GM19463 (cell line): ENCODE measurements at regions not wholly inside any gene's neighbourhood (a gene's known extent, or its start where the extent isn't known, plus 50 kb on each side); places are given as distances from the start of the nearest gene placed in this dataset.

Source experiments
- ATAC-seq: cut with Tn5 transposase; IDR thresholded peaks from one replicate; pipeline ENCODE4 v1.9.1; 2021; ENCODE audit warnings: mild to moderate bottlenecking, moderate library complexity; ENCODE audit not compliant: unreplicated experiment

DNA sequence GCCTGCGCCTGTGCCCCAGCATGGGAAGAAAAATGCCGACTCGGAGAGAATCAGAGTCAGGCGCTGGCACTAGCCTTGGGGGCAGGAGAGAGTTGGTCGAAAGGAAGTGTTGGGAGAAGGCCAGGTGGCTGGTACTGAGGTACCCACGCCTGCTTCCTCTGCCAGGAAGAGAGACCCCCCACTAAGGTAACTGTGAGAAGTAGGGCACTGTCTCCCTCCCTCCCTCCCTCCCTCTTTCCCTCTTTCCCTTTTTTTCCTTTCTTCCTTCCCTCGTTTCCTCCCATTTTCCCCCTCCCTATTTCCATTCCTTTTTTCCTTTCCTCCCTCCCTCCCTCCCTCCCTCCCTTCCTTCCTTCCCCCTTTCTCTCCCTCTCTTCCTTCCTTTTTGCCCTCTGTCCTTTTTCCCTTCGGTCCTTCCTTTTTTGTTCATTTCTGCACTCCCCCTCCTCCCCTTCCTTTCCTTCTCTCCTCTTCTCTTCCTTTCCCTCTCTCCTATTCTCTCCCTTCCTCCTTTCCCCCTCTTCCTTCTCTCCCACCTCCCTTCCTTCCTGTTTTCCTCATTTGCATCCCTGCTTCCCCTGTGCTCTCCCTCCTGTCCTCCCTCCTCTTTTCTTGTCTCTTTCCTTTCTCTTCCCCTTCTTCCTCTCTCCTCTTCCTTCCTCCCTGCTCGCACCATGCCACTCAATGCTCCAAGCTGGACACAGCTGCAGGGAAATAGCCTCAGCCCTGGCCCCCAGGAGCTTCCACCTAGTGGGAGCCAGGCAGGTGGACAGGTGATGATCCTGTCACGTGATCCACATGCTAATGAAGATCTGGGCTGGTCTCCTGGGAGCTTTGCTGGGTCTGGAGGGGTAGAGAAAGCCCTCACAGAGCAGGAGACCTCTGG is 148.0 kb downstream of the DHX35 start:
- no peak for ATAC-seq

DNA sequence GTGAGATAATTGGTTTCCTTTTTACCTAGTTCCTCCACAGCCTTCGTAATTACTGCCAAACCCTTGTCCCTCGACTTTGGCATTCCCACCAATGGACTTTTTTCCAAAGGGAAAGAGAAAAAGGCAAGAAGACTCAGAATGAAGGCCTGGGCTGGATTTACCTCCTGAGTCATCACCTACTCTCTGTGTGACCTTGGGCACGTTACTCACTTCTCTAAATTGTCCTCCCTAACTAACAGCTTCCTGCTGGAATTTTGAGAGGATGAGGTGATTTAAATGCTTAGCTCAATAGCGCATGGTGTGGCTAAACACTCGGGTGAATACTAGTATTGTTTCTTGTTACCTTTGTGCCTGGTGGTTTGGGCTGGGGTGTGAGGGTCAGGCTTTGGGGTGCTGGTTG is 146.6 kb downstream of the DHX35 start:
- no peak for ATAC-seq

- no peak for ATAC-seq
These were observed 145.6 kb downstream of the DHX35 start for GRCh38 chr20:39107741-39108140.

DNA sequence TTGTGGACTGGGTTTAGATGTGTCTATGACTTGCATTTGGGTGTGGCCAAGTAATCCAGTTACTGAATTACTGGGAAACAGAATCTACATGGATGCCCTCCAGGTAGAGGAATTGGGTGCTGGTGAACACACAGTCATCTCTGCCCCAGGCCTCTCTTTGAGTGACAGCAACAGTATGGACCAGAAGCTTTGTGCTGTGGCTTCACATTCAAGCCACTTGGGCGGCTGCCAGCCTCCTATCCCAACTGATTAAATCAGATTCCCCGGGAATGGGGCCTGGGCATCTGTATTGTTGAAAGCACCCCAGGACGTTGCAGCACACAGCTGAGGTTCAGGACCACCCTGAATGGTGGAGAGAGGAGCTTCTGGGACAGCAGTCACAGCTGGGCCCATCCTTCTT is 144.6 kb downstream of the DHX35 start:
- ATAC-seq, result no peak

DNA sequence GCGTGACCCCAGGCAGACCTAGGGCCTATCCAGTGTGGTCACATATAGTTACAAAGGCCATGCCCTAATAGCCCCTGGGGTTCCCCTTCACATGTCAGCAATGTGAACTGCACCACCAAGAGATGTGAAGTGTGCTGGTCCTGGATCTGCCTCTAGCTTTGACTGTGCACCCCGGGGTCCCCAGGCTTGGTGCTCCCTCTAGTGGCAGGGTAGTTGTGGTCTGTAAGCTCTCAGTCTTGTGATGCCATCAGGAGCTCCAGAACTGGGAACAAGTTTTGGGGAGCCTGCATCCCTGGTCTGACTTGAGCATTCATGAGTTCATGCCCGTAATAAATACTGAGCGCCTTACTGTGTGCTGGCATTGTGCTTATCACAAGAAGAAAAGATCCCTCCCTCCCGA is 143.4 kb downstream of the DHX35 start:
- no peak for ATAC-seq

DNA sequence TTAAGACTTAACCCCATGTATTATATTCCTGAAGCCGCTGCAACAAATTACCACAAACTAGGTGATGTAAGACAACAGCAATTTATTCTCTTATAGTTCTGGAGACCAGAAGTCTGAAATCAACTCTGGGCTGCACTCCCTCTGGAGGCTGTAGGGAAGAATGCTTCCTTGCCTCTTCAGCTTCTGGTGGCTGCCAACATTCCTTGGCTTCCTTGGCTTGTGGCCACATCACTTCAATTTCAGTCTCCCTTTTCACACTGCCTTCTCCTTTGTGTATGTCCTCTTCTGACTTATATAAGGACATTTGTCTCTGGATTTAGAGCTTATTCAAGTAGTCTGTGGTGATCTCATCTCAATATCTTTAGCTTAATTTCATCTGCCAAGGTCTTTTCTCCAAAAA is 141.6 kb downstream of the DHX35 start:
- ATAC-seq, result no peak

GRCh38 chr20:39103305-39103704 is 141.2 kb downstream of the DHX35 start:
- ATAC-seq, result no peak

GRCh38 chr20:39101895-39102294 is 139.8 kb downstream of the DHX35 start:
- ATAC-seq, result no peak

- no peak for ATAC-seq
These were observed 138.5 kb downstream of the DHX35 start for GRCh38 chr20:39100691-39101090.

- no peak for ATAC-seq
These were observed 135.7 kb downstream of the DHX35 start for GRCh38 chr20:39097889-39098288.

GRCh38 chr20:39095870-39096269 is 133.7 kb downstream of the DHX35 start:
- no peak for ATAC-seq

GRCh38 chr20:39094391-39094790 is 132.2 kb downstream of the DHX35 start:
- ATAC-seq, result no peak

DNA sequence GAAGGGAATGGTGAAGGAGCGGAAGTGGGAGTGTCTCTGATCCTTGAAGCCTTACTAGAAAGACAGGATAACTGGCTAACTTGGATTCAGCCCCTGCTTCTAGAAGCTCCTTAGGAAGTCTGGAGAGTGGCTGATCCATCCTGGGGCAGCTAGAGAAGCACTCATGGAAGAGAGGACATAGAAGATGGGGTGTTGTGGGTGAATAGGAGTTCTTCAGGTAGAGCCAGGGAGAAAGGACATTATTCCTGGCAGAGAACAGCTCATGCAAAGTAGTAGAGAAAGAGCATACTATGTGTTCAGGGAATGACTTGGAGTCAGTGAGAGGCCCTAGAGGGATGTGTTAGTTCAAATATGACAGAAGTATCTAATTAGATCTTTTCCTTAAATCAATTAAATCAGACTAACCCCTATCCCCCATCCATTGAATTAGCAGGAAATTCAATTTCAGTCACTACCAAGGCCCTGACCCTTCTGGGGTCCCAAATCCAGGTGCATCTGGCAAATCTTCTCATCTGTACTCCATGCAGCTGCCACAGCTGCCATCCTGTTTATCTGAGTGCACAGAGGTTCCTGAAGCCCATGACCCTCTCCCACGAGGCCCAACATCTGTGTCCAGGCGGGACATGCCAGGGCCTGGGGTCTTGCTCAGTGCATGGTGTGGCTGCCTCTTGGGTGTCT is 130.7 kb downstream of the DHX35 start:
- no peak for ATAC-seq

DNA sequence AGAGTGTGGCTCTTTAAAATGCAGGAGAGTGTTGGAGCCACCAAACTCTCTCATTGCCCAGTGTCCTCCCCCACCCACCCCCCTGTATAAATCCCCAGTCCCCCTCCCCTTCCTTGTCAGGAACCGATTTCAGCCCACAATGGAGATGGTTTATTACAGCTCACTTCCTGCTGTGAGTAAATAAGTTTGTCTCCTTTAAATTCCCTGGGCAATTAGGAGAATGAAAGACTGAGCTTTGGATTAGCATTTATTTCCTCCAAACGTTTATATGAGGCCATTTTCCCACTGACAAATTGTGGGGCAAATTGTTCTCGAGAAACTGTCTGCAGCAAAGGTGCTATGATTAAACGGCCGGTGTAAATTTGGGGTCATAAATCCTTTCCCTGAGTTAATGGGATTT is 128.8 kb downstream of the DHX35 start:
- ATAC-seq, result no peak

DNA sequence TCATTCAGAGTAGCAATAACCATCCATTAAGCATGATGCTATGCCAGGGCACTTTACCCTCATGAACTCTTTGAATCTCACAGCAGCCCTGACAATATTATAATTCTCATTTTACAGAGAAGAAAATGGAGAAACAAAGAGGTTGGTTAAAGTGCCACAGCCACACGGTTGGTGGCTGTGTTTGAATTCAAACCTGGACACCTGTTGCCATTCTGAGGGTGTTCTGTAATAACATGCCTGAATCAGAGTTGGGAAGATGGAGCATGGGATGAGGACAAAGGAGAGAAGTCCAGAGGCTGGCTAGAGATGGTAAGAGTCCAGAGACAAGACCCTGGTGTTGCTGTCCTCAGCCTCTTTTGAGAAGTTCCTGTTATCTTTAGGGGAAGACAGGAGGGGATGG is 127.7 kb downstream of the DHX35 start:
- no peak for ATAC-seq
